Activated naive CD4-positive, alpha-beta T cell treated with anti-CD3 and anti-CD28 coated beads, Interleukin-2, amount 50 U/mL, for 72 hours (primary cell): ENCODE measurements at regions not wholly inside any gene's neighbourhood (a gene's known extent, or its start where the extent isn't known, plus 50 kb on each side); places are given as distances from the start of the nearest gene placed in this dataset.

ENCODE experiments used
- ATAC-seq, 2 donors: fragments of 150-1000 bp; cut with Tn5 transposase; 2 replicates each; pipeline ENCODE4 v1.10.0; 2021; ENCODE audit warnings: mild to moderate bottlenecking in 2 of 2, moderate library complexity in 2 of 2
- DNase-seq, 2 donors: peaks; one replicate each; pipeline ENCODE4 v3.0.0; 2021 to 2022; ENCODE audit warnings: low spot score in 2 of 2
- H3K27ac Mint-ChIP-seq, 2 donors: one replicate each; pipeline ENCODE4 v1.8.0; 2022; ENCODE audit warnings: mild to moderate bottlenecking in 2 of 2, mixed read lengths in 2 of 2
- H3K36me3 Mint-ChIP-seq, 2 donors: one replicate each; pipeline ENCODE4 v1.8.0; 2022; ENCODE audit warnings: mixed read lengths in 2 of 2
- H3K9me3 Mint-ChIP-seq, 2 donors: one replicate each; pipeline ENCODE4 v1.8.0; 2022; ENCODE audit warnings: mixed read lengths in 2 of 2

DNA sequence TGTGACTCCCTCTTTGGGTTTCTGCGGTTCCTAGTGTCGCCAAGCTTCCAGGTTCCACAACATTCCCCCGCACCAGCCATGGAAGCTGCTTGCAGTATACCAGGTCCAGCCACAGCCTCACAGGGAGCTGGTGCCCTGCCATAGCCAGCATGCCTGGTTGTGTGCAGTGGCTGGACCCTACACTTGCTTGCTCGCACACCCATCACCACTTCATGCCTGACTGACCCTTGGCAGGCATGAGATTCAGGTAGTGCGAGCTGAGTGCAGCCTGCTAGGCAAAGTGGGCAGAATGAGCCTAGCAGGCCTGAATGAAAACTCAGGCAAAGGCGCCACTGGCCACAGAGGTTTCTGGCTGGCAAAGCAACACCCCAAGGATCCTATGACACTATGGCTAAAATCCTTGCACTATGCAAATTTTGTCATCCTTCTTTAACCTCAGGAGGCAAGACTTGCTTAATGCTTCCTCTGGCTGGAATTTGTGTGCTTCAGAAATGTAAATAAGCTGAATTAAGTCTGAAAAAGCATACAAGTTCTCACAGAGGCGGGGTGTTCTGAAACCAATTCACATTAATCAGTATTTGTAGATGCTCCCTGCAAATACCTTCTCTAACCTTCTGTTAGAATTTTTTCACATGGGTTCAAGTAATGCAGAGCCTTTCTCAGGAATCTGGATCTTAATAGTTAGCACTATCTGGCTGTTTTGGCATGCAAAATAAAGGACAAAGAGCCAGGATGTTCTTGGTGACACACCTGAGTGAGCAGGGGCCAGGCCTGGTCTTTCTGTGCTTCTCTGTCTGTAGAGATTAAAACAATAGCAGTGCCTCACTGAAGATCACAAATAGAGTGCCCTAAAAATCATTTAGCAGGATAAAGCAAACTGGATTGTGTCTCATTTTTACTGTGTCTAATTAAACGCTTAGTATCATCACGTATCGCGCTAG, 256.9 kb downstream of the GPATCH2 start:
- peaks cover 0 to 12% of the 10 kb centered on the region in 2 donors for H3K36me3 Mint-ChIP-seq
- ATAC-seq: no peak
- no peak overlapping the region for H3K27ac Mint-ChIP-seq
- peaks cover 24% of the 10 kb centered on the region in 2 donors for H3K9me3 Mint-ChIP-seq
- no peak for DNase-seq

DNA sequence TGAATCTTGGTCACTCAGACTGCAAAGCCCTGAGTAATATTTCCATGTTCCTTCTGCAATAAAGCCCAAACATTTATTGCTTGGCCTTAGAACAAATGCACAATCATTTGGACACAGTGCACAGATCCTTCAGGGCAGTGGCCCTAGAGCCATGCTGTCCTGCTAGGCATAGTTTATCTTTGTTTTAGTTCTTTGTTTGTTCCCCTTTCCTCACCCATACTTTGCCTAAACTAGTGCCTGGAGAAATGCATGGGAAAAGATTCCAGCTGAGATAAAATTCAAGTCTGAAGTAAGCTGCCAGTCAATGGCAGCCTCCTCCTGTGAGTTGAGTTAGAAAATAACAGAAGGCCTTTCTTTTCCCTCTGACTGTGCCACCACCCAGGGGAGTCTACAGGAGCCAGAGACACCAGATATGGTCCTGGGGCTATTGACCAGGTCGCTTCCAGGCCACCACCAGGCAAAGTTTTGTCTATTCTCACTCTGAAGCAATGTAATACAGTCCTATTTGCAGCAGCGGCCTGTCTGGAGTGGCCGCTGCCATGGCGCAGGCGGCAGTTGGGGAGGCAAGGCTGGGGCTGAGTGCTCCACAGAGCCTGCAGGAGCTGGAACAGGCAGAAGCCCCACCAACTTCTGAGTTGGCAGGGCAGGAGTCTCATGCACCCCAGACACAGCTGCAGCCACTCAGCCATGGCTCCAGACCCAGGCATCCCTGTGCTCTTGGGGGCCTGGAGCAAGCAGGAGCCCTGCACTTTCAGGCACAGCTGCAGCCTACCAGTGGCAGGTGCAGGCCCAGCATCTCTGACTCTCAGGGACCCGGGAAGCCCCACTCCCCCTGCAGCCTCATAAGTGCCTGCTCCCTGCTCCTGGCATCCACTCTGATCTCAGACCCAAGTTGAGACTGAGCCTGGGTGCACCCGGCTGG, 258.6 kb downstream of the GPATCH2 start:
- peaks cover 0 to 1% of the 10 kb centered on the region in 2 donors for H3K36me3 Mint-ChIP-seq
- no peak for DNase-seq
- H3K9me3 Mint-ChIP-seq: peaks cover 13 to 16% of the 10 kb centered on the region in 2 donors
- ATAC-seq: no peak
- H3K27ac Mint-ChIP-seq: no peak overlapping the region

DNA sequence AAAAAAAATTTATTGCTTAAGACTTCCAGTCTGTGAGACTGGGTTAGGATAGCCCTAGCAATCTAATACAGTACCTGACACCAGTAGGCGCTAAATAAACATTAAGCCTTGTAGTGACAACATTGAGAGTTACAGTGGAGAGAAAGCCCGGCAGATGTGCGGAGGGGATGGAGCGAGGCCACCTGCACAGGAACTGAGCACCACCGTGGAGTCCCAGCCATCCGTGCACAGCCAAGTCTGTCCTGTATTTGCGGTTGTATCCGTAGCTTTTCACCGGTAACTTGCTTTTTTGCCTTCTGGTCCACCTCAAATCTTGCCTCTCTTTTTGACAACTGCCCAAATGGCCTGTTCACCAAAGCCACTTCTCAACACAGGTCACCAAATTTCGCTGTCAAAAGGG, 260.1 kb downstream of the GPATCH2 start:
- no peak for ATAC-seq
- Mint-ChIP-seq H3K36me3 (no peaks in the 10 kb centered on the region), H3K9me3 (peaks cover 6 to 13% of the 10 kb centered on the region in 2 donors), H3K27ac (no peak overlapping the region)
- DNase-seq: no peak

DNA sequence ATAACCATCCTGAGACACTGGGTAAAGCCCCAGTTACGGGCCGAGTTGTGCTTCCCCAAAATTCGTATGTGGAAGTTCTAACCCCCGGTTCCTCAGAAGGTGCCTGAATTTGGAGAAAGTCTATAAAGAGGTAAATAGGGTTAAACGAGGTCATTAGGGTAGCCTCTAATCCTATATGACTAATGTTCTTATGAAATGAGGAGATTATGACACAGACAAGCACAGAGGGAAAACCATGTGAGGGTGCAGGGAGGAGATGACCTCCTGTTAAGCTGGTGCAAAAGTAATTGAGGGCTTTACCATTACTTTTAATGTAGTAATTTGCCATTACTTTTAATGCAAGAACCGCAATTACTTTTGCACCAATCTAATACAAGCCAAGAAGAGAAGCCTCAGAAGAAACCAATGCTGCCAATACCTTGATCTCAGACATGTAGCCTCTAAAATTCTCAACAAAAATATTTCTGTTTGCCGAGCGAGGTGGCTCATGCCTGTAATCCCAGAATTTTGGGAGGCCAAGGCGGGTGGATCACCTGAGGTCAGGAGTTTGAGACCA, 260.8 kb downstream of the GPATCH2 start:
- DNase-seq (no peak), ATAC-seq (no peak)
- peaks cover 4 to 13% of the 10 kb centered on the region in 2 donors for H3K9me3 Mint-ChIP-seq
- no peaks in the 10 kb centered on the region for H3K36me3 Mint-ChIP-seq
- no peak overlapping the region for H3K27ac Mint-ChIP-seq

DNA sequence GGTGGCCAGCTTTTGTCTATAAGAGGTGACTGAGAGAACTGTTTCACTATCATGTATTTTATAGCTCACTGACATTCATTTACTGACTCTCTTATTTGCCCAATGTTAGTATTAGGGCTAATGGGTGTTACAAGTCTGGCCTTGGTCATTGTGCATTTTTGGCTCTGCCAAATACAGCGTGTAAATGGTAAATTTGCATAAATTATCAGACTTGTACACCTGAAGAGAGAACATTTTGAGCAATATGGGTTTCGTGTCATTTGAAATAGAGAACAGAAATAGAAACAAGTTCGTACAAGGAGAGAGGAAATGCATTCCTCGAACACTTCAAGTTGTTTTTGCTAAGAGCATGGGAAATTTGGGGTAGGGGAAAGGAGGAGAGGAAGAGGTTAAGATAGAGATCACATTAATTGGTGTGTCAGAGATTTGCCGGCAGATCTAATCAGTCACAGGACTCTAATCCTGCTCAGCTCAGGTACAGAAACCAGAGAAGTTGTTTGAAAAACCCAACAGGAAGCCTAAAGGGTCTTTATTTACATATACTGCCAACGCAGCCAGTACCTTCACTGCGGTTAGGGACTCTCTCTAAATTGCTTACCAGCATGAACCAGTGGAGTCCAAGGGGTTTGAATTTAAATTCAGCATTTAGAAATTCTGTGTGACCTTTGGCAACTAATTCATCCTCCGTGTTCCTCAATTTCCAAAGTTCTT, 261.5 kb downstream of the GPATCH2 start:
- Mint-ChIP-seq H3K27ac (no peak overlapping the region), H3K9me3 (peaks cover 4 to 13% of the 10 kb centered on the region in 2 donors), H3K36me3 (no peaks in the 10 kb centered on the region)
- ATAC-seq (no peak), DNase-seq (no peak)

DNA sequence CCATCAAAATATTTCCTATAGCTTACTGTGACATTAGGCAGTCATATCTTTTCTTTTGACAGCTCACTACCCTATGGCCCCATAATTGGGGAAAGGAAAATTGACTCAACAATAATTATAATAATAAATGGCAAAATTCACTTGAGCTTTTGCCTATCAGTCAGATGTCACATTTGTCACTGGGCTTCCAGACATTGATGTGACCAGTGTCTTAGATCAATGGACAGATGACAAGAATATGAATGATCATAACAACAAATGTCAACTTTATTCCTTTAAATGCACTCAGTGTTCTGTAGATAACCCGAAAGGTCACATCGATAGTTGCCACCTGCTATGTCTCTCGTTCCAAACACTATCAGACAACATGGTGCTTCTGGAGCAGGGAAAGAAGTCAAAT, 266.7 kb downstream of the GPATCH2 start:
- ATAC-seq (no peak), DNase-seq (no peak)
- peaks cover 0 to 5% of the 10 kb centered on the region in 2 donors for H3K36me3 Mint-ChIP-seq
- H3K27ac Mint-ChIP-seq: no peak overlapping the region
- peaks cover under 1 to 5% of the 10 kb centered on the region in 2 donors for H3K9me3 Mint-ChIP-seq

DNA sequence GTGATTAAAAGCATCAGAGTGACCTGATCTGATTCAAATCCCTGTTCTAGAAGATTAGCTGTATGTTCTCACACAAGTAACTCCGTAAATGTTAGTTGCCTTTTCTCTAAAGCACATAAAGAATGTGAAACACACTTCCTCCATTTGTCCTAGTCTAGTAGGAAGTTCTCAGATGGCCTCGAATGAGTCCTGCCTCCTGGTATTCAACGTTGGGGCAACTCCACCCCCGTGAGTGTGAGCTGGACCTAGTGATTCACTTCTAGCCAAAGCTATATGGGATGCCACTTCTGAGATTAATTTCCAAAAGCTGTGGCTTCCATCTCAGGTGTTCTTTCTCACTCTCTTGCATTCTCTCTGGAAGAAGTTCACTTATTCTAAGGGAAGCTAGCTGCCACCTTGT, 267.6 kb downstream of the GPATCH2 start:
- H3K9me3 Mint-ChIP-seq: peaks cover 0 to 5% of the 10 kb centered on the region in 2 donors
- DNase-seq (no peak), ATAC-seq (no peak)
- peaks cover 0 to 5% of the 10 kb centered on the region in 2 donors for H3K36me3 Mint-ChIP-seq
- no peak overlapping the region for H3K27ac Mint-ChIP-seq

DNA sequence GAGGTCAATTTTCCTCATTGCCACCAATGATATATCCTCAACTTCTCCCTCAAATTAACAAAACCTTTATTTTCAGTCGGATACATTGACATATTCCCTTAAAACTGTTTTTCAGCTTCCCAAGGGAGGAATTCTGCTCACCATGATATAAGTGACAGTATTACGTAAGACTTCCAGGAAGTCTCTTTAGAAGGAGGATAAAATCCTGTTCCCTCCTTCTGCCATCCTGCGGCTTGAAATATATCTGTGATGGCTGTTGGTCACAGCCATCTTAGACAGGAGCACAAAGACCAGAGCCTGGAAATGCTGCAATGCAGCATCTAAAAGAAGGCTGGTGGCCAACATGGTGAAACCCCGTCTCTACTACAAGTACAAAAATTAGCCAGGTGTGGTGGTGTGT, 270.4 kb downstream of the GPATCH2 start:
- Mint-ChIP-seq H3K27ac (no peak overlapping the region), H3K9me3 (peaks cover 0 to 8% of the 10 kb centered on the region in 2 donors), H3K36me3 (peaks cover 0 to 5% of the 10 kb centered on the region in 2 donors)
- ATAC-seq (no peak), DNase-seq (no peak)

DNA sequence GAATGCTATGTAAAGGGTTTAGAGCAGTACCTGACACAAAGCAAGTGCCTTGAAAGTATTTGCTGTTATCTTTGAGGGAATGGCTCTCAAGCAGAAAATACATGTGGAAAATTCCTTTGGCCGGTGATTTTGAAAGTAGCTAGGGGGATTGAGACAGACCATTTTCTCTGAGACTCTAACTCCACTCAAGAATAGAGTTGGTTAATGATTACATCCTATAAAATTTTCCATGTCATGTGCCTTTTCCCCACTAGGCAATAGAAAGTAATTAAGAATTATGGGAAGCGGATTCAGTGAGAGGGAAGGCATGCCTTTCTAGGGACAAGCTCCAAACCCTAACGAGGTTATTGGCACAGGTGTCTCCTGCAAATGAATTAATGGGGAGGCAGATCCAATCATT, 276.0 kb downstream of the GPATCH2 start:
- peaks cover 3 to 4% of the 10 kb centered on the region in 2 donors for H3K9me3 Mint-ChIP-seq
- no peak overlapping the region for H3K27ac Mint-ChIP-seq
- DNase-seq (no peak), ATAC-seq (no peak)
- no peaks in the 10 kb centered on the region for H3K36me3 Mint-ChIP-seq

DNA sequence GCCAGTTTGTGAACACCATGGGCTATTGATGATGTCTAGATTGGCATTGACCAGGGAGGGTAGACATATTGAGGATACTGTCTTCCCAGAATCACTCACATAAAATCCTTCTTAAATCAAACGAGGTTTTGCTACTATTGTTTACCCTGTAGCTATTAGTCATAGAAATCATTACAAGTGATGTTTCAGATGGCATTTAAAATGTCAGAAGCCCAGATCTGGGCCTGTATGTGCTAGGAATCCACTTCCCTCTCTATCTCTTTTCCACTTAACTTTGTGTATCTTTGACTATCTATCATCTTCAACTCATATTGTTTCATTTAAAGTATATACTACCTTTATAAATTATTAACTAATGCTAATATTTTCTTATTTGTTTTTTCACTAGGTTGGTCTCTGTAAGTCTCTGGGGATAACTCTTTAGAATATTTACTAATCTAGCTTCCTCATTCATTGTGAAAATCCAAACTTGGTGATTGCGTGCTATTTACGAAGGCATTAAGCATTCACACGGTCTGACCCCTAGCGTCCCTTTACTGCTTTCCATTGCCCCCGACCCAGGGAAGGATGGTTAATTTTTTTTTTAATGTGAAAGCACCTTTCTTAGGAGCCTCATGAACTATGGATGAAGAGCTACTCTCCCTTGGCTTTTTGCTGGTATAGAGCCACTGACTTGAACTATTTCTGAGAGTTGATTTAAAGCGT, 281.8 kb downstream of the GPATCH2 start:
- DNase-seq (no peak), ATAC-seq (no peak)
- Mint-ChIP-seq H3K9me3 (peaks cover 0 to 4% of the 10 kb centered on the region in 2 donors), H3K27ac (no peak overlapping the region), H3K36me3 (no peaks in the 10 kb centered on the region)

DNA sequence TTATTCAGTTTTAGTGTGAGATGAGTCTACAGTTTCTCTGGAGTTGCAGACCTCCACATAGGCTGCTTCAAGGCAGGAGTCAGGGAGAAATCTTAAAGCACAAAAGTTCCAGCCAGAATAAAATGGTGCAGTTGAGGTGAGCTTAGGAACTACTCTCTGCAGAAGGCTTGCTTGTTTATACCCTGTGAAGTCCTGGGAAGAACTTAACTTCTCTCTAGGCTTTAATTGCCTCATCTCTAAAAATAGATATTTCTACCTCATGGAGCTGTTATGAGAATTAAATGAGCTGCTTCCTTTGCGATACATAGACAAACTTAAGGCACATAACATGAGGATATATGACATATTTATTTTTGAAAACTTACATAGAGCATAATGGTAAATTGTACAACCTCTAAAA, 286.2 kb downstream of the GPATCH2 start:
- H3K36me3 Mint-ChIP-seq: no peaks in the 10 kb centered on the region
- DNase-seq (no peak), ATAC-seq (no peak)
- H3K9me3 Mint-ChIP-seq: peaks cover 3 to 5% of the 10 kb centered on the region in 2 donors
- no peak overlapping the region for H3K27ac Mint-ChIP-seq

DNA sequence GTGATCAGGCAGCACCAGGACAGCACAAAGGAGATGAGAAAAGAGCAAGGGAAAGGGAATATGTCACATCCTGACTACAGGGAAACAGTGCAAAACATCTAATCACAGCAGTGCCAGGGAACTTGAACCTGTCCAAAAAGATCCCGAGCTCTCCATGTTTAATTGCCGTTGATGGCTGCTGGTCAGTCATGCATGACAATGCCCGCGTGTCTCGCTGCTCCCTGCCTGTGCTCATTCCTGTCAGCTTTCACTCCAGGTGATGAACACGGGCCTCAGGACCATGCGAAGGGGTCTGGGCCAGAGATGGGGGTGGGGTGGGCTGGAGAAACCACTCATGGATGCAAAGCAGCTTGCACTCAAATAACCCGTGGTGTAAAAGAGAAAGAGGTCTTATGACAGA, 287.0 kb downstream of the GPATCH2 start:
- Mint-ChIP-seq H3K9me3 (peaks cover 3 to 5% of the 10 kb centered on the region in 2 donors), H3K36me3 (no peaks in the 10 kb centered on the region), H3K27ac (no peak overlapping the region)
- ATAC-seq (no peak), DNase-seq (no peak)

DNA sequence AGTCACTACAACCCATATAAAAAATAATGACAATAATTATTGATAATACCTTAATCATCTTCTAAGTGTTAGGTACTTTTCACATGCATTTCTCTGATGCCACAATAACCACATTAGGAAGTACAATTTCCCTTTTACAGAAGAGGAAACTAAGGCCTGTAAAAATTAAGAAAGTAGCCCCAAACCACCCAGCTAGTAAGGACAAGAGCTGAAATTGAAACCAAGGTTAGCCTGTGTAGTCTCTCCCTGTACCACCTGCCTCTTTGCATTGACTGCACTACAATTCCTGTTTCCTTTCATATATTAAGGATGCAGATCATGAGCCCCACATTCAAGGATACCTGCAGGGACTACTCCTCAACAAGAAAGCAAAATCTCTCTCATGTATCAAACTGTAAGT, 288.8 kb downstream of the GPATCH2 start:
- Mint-ChIP-seq H3K27ac (no peak overlapping the region), H3K9me3 (peaks cover 3 to 5% of the 10 kb centered on the region in 2 donors), H3K36me3 (no peaks in the 10 kb centered on the region)
- ATAC-seq (no peak), DNase-seq (no peak)

DNA sequence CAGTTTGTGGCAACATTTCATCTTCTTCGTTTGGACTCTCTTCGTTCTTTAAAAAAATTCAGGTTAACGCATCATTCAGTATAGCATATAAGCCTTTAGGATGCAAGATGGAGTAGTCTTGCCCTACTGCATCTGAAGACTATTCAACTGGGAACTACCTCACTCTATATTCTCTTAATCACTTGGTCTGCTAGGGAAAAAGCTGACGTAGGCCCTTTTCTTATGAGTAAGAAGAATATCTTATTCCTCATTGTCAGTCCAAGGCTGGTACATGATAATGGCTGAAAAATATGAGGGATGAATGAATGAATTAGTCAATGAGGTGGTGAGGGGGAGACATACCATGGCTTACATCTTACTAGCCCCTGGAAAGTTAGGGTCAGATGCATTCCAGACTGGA, 294.2 kb downstream of the GPATCH2 start:
- no peak for DNase-seq
- Mint-ChIP-seq H3K36me3 (peaks cover 0 to 2% of the 10 kb centered on the region in 2 donors), H3K9me3 (peaks cover 4 to 8% of the 10 kb centered on the region in 2 donors), H3K27ac (no peak overlapping the region)
- ATAC-seq: no peak

DNA sequence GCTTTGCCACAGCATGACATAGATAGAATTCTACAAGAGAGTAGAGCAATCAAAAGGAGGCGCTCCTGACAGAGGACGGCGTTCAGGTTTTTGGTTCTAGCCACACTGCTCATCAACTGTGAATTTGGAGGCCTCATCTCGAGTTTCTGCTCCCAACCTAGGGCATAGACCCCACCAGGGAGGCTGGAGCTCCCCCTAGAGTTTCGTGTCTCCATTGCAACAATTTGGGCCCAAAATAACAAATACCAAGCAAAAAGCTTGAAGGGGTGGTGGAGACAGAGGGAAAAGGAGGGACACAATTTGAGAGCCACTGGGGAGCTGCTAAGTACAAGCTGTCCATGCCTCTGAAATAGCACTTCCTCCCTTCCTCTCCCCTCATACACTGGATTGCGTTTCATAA, 297.0 kb downstream of the GPATCH2 start:
- Mint-ChIP-seq H3K27ac (no peak overlapping the region), H3K36me3 (peaks cover 0 to 6% of the 10 kb centered on the region in 2 donors), H3K9me3 (peaks cover 13 to 17% of the 10 kb centered on the region in 2 donors)
- DNase-seq (no peak), ATAC-seq (no peak)
